ENCODE measurements at regions not wholly inside any gene's neighbourhood (a gene's known extent, or its start where the extent isn't known, plus 50 kb on each side); places are given as distances from the start of the nearest gene placed in this dataset.
"Not testable (repeated sequence)": the region's sequence is repeated elsewhere in the genome, so short reads cannot be mapped to it uniquely, and the experiment has no call there.

GRCh38 chr5:14953075-14953607 lies 81.6 kb upstream of the ANKH start:
- intact Hi-C loops (cut with micrococcal nuclease) = no loop called here

GRCh38 chr5:14948383-14948782 lies 76.8 kb upstream of the ANKH start:
- intact Hi-C loops (cut with micrococcal nuclease) = loop anchor here (5.0 kb wide), 1 partner anchor 76 kb away; the partner anchor contains the start of gene ANKH

- intact Hi-C loops (cut with micrococcal nuclease) = loop anchor here (1.0 to 5.0 kb wide), 4 partner anchors 56 to 262 kb away; partner anchors contain the start of gene ANKH
Observed at GRCh38 chr5:14946815-14947620, 75.4 kb upstream of the ANKH start.

- intact Hi-C loops (cut with micrococcal nuclease) = loop anchor here (5.0 kb wide), 1 partner anchor 73 kb away; the partner anchor contains the start of gene ANKH
Observed at GRCh38 chr5:14945450-14945849, 73.9 kb upstream of the ANKH start.

GRCh38 chr5:14944996-14945395 lies 73.4 kb upstream of the ANKH start:
- intact Hi-C loops (cut with micrococcal nuclease) = loop anchor here (5.0 kb wide), 1 partner anchor 73 kb away; the partner anchor contains the start of gene ANKH

- intact Hi-C loops (cut with micrococcal nuclease) = no loop called here
Observed at GRCh38 chr5:14944350-14944739, 72.8 kb upstream of the ANKH start.

- intact Hi-C loops (cut with micrococcal nuclease) = no loop called here
Observed at GRCh38 chr5:14942212-14942611, 70.6 kb upstream of the ANKH start.

- intact Hi-C loops (cut with micrococcal nuclease) = no loop called here
Observed at GRCh38 chr5:14937254-14937653, 65.7 kb upstream of the ANKH start.

- intact Hi-C loops (cut with micrococcal nuclease) = no loop called here
Observed at GRCh38 chr5:14936588-14936987, 65.0 kb upstream of the ANKH start.

- intact Hi-C loops (cut with micrococcal nuclease) = no loop called here
Observed at GRCh38 chr5:14935341-14935740, 63.8 kb upstream of the ANKH start.

GRCh38 chr5:14932902-14933469 lies 61.4 kb upstream of the ANKH start:
- intact Hi-C loops (cut with micrococcal nuclease) = no loop called here

- intact Hi-C loops (cut with micrococcal nuclease) = no loop called here
Observed at GRCh38 chr5:14930486-14930885, 58.9 kb upstream of the ANKH start.

GRCh38 chr5:14929293-14930065 lies 57.9 kb upstream of the ANKH start:
- intact Hi-C loops (cut with micrococcal nuclease) = loop anchor here (5.0 kb wide), 1 partner anchor 267 kb away; the partner anchor contains the start of gene OTULIN

- intact Hi-C loops (cut with micrococcal nuclease) = loop anchor here (5.0 kb wide), 1 partner anchor 266 kb away; the partner anchor contains the start of gene OTULIN
Observed at GRCh38 chr5:14928661-14929060, 57.1 kb upstream of the ANKH start.

- intact Hi-C loops (cut with micrococcal nuclease) = loop anchor here (5.0 kb wide), 1 partner anchor 263 kb away; the partner anchor contains the start of gene OTULIN
Observed at GRCh38 chr5:14925326-14925725, 53.7 kb upstream of the ANKH start.

- intact Hi-C loops (cut with micrococcal nuclease) = not testable (repeated sequence)
Observed at GRCh38 chr5:14922952-14923351, 51.4 kb upstream of the ANKH start.

GRCh38 chr5:14922456-14922855 lies 50.9 kb upstream of the ANKH start:
- intact Hi-C loops (cut with micrococcal nuclease) = no loop called here

All from T-helper 1 cell treated with Interleukin-12 subunit alpha and Interleukin-12 subunit beta and Interleukin-4 antibody, amounts not matched to agents 30 ng/mL and 1 ng/mL, for 36 hours (primary cell).